NCI-H82 treated with DMSO at 0.1 percent for 48 hours (cell line): ENCODE measurements at regions not wholly inside any gene's neighbourhood (a gene's known extent, or its start where the extent isn't known, plus 50 kb on each side); places are given as distances from the start of the nearest gene placed in this dataset.

Source experiments
- DNase-seq: peaks from one replicate; lab custom pipeline; 2025; ENCODE audit not compliant: unreplicated experiment; lab: John Stamatoyannopoulos, UW

- no peak for DNase-seq
Measured at GRCh38 chr3:5068531-5069050, 53.5 kb upstream of the ARL8B start.

- no peak for DNase-seq
Measured at GRCh38 chr3:5069627-5070026, 52.5 kb upstream of the ARL8B start.

- no peak for DNase-seq
Measured at GRCh38 chr3:5071061-5071460, 51.0 kb upstream of the ARL8B start.

- DNase-seq = no peak
Measured at GRCh38 chr3:5072100-5072816, 49.8 kb upstream of the ARL8B start.
